Hematopoietic multipotent progenitor cell (in vitro differentiated cells): ENCODE measurements at regions not wholly inside any gene's neighbourhood (a gene's known extent, or its start where the extent isn't known, plus 50 kb on each side); places are given as distances from the start of the nearest gene placed in this dataset.
"Not testable (repeated sequence)": the region's sequence is repeated elsewhere in the genome, so short reads cannot be mapped to it uniquely, and the experiment has no call there.

Experiments used
- DNase-seq, 3 donors: peaks; one replicate each; pipeline ENCODE4 v3.0.0-alpha.2; 2011 to 2015; ENCODE audit warnings: low read depth in 2 of 3, low spot score in 2 of 3

DNA sequence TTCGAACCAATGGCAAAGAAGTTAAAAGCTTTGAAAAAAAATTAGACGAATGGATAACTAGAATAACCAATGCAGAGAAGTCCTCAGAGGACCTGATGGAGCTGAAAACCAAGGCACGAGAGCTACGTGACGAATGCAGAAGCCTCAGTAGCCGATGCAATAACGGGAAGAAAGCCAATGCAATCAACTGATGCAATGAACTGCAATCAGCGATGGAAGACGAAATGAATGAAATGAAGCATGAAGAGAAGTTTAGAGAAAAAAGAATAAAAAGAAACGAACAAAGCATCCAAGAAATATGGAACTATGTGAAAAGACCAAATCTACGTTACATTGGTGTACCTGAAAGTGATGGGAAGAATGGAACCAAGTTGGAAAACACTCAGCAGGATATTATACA is 52.6 kb upstream of the MRPS30 start:
- not testable (repeated sequence) for DNase-seq

DNA sequence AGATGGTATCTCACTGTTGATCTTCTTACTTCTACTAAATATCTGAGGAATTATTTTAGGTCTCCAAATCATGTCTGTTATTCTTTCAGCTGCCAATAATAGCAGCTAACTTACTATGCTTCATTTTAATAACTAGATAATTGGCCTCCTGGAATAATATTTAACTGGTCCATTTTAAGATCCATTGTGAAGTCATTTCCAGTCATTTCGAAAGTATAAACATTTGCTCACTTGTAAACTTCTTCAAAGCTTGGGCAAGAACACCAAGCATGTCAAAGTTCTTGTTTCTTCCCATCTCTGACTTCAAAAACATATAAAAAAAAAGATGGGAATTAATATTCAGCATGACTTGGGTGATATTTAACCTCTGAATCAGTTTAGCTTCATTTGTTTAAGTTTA is 61.4 kb upstream of the MRPS30 start:
- DNase-seq = no peak

DNA sequence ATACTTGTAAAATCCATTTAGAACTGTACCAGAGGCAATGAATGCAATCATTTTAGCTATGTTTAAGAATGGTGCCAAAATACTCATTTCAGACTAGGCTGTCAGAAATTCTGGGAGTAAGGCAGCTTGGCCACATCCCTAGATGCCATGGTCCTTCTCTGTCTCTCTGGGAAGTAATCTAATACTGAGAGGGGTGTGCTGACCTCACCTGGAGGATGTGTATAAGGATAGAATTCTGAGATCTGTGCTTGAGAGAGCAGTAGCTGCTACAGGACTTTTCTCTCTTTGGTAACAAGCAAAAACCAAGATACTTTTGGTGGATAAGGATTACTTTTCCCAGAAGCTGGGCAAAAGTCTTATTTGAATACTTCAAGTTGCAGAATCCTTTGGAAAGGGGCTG is 68.1 kb upstream of the MRPS30 start:
- DNase-seq = no peak

DNA sequence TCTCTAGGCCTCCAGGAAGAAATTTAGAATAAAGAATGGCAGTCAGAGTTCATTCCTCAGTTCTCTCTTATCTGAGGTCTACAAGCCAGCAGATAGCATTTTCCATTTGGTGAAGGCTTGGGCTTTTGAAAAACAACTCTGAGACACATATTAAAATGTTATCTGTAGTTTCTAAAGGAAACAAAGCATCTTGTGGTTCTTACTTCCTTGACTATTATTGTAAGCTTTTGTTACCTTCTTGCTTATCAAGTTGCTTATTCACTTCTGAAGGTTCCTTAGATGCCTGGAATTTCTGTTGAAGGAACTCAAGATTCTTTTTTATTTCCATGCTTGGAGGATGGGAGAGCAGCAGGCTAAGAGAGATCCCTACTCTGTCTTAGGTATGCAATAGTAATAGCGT is 79.2 kb upstream of the MRPS30 start:
- no peak for DNase-seq

DNA sequence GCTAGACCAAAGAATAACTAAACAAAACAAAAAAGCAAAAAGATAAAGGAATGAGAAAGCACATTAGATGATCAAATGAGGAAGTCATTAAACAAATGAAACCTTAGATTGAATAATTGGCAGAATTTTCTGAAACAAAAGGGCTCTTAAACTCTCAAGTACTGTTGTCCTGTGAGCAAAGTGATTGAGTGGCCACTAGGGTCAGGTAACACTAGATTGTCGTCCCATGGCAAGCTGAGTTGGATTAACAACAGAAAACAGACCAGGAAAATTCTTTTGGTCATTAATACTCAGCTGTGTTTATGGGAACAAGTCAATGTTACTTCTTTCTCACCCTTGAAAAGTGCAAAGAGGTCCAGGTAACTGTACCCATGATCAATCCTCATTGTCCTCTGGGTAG is 81.6 kb upstream of the MRPS30 start:
- DNase-seq = no peak

DNA sequence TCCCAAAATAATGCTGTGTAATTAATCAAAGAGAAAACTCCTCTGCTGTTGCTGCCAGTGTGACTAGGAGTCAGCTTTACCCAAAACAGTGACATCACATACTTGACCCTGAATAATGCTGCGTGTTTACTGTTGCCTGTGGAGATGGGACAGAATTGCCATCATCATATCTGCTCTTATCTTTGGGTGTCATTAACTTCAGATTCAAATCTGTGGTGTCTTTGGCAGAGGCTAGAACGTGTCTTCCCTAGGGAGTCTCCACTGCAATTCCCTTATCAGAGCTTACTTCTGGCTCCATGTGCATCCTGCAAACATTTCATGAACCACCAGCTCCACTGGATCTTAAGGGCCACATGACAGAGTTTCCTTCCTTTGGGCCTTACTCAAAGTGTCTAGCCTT is 88.9 kb upstream of the MRPS30 start:
- DNase-seq = no peak

DNA sequence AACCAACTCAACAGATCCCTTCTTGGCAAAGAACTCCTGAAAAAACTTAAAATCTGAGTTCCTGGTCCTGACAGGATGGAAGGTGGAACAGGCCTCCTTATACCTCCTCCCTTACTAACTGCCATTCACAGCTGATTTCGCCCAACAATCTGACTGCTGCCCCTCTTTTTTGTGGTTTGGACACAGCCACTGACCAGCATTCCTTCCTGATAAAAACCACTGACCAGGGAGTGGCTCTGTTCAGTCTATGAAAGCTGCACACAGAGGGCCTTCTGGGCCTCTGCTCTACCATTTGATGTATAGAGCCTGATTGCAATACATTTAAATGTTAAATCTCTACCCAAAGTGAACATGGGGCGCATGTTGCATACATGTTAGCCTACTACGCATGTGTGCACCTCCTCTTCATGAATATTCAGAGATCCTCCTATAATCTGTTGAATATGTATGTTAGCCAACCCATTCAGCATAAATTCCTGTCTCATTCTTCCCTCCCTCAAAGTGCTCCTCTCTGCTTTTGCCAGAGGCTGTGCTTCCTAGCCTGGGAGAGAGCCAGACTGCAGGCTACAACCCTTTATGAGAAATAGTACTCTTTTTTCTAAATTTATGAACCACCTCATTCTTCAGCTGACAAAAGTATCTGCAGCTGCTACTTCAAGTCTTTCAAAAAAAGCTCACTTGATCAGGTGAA is 93.7 kb upstream of the MRPS30 start:
- DNase-seq = no peak

DNA sequence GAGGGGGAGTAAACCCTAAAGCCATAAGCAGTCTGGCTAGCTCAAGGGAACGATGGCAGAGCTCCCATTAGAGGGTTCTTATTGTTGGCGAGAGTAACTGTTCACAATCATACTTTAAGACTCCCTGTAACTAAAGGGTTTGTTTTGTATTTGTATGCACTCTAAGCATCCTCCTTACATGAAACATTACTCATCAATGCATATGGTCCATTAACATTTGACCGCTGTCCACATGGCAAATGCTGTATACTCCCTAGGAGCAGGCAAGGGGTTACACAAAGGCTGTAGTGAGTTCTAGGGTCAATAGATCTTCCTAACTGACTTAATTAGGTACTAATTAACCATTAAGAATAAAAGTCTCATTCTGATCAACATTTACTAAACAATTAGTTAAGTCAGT is 95.3 kb upstream of the MRPS30 start:
- DNase-seq = no peak

DNA sequence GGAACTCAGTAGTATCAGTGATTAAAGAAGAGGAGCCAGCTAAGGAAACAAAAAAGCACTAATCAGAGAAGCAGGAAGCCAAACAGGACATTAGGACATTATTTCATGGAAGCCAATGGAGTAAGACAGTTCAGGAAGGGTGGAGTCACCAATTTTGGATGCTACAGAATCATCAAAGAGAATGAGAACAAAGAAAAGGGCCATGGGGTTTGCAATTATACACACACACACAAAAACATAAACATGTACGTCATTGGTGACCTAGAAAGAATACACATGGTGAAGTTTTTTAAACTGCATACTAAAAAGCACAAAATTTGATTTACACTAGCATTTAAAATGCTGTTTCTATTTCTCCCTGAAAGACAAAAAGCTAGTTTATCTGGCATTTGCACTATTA is 96.8 kb upstream of the MRPS30 start:
- DNase-seq = no peak

DNA sequence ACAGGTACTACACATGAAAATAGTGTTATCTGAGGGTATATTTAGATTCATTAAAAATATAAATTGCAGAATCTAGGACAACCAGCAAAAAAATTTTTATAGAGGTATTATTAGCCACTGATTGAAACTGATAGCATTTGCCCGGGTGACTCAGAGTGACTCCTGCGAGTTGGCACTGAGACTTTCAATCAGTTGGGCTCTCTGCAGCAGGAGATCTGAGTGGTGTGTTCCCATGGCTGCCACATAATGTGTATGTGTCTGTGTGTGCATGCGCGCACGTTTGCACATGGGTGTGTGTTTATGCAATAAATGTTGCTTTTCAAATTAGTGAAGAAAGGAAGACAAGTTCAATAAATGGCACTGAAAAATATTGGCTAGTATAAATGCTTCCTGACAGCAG is 100.1 kb upstream of the MRPS30 start:
- DNase-seq = no peak

DNA sequence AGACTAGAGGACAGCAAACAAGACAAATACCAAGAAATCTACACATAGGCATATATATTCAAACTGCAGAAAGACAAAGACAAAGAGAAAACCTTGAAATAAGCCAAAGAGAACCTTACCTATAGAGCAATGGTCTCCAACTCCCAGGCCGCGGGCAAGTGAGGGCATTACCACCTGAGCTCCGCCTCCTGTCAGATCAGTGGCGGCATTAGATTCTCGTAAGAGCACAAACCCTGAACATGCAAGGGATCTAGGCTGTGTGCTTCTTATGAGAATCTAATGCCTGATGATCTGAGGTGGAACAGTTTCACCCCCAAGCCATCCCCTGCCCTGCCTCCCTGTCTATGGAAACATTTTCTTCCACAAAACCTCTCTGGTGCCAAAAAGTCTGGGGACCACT is 101.0 kb upstream of the MRPS30 start:
- no peak for DNase-seq

DNA sequence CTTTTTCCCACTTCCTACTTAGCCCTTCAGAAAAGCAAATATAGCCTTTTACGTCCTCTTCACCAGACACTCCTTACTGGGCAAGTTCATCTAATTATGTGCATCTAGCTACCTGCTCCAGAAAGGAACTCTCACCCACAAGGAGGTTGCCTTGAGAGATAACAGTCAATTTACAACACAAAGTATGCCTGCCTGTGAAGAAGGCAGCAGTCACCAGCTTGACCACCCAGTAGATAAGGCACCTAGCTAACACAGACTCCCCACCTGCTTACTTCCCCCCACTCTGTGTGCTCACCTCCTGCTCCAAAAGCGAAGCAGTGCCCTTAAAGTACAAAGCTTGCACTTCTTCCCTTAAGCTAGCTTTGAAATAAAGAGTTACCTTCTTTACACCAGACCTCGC is 111.7 kb upstream of the MRPS30 start:
- no peak for DNase-seq

DNA sequence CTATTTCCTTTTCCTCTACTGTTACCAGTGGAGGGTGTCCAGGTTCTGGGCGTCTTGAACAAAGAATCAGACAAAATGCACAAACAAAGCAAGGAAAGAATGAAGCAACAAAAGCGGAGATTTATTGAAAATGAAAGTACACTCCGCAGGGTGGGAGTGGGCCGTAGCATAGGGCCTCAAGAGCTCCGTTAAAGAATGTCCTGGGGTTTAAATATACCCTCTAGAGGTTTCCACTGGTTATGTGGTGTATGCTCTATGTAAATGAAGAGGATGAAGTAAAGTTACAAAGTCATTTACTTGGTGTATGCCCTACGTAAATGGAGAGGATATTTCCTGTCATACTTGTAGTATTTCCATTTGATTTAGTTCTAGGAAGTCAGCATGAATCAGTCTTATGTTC is 113.5 kb upstream of the MRPS30 start:
- no peak for DNase-seq

DNA sequence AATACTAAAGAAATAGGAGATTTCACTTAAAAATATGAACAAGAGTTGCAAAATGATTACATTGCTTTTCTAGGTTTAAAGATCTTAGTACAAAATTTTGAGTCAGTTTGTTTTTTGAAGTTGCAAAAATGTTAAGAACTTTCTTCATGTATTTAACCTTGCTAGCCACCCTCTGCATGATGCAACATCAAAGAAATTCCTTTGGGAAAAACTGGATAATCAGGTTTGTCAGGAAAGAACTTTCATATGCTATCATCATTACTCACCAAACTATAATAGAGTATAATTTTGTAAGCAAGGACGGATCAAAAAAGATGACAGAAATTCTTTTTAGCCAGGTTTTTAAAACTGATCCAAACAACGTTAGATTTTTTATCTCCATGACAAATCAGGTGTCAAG is 116.9 kb upstream of the MRPS30 start:
- DNase-seq = no peak

DNA sequence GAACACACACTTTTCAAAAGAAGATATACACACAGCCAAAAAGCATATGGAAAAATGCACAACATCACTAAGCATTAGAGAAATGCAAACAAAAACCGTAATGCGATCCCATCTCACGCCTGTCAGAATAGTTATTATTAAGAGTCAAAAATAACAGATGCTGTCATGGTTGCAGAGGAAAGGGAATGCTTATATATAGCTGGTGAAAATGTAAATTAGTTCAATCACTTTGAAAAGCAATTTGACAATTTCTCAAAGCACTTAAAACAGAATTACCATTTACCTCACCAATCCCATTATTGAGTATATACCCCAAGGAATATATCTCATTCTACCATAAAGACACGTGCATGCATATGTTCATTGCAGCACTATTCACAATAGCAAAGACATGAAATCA is 126.8 kb upstream of the MRPS30 start:
- no peak for DNase-seq

DNA sequence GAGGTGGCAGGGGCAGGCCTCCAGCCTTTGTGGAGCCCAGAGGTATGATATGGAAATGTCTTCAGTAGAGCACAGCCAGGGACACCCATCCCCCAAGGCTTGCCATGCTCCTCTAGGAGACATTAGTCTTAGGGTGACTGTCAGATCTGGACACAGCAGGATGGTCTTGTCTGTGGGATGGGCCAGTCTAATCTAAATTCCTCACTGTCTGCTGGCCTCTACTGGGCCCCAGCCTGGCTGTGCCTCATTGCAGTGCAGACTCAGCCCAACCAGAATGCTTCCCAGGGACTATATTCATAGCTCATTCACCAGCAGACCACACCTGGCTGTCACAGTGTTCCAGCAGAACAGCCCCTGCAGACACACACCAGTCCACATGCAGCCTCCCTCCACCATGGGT is 129.5 kb upstream of the MRPS30 start:
- DNase-seq = no peak

DNA sequence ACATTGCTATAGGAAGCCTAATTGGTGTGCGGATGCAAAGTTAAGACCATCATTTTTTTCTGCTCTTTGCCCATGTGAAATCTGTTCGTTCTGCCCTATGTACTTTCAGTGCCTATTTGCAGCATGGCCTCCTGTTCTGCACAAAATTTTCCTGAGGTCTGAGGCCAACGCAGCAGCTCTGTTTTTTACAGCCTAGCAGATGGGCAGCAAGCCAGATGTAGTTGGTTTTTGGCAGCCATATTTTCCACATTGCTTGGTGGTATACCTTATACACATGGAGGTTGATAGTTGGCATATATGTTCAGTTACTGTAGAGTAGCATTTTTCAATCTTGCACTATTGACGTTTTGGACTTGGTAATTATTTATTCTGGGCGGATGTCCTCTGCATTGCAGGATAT is 133.5 kb upstream of the MRPS30 start:
- no peak for DNase-seq

DNA sequence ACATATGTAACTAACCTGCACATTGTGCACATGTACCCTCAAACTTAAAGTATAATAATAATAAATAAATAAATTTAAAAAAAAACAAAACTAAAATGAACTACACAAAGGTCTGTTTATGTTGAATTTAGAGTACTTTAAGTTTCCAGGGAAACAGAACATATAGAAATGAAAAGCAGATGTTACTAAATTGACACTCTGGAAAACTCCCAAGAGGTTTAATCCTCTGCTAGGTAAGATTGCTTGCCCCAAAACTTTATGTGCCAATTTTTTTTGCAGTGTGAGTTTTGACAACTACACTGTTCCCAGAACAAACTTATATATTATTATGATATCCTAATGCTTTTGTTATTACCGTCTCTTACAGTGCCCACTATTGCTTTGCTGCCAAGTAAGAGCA is 134.3 kb upstream of the MRPS30 start:
- no peak for DNase-seq

DNA sequence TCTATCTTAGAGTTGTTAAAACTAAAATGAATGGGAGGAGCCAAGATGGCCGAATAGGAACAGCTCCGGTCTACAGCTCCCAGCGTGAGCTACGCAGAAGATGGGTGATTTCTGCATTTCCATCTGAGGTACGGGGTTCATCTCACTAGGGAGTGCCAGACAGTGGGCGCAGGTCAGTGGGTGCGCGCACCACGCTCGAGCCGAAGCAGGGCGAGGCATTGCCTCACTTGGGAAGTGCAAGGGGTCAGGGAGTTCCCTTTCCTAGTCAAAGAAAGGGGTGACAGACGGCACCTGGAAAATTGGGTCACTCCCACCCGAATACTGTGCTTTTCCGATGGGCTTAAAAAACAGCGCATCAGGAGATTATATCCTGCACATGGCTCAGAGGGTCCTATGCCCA is 140.3 kb upstream of the MRPS30 start:
- not testable (repeated sequence) for DNase-seq

DNA sequence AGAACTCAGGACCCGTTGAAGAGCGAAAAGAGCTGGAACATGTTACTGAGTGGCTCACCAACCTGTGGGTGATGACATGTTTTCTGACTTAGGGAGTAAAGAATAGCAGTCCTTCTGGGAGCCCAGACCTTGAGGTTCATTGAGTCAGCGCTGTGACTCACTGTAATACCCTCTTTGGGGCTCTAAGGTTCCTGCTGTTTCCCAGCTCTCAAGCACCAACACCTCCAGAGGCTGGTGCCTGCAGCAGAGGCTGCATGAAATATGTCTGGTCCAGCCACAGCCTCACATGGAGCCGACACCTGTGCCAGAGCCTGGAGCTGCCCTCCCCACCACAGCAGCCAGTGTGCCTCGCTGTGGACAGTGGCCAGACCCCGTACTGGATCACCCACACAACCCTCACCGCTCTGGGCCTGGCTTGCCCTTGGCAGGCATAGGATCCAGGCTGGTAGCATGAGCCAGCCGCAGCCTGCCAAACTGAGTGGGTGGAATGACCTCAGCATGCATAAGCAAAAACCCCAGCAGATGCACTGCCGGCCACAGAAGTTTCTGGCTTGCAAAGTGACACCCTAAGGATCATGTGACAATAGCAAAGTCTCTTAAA is 143.5 kb upstream of the MRPS30 start:
- no peak for DNase-seq

DNA sequence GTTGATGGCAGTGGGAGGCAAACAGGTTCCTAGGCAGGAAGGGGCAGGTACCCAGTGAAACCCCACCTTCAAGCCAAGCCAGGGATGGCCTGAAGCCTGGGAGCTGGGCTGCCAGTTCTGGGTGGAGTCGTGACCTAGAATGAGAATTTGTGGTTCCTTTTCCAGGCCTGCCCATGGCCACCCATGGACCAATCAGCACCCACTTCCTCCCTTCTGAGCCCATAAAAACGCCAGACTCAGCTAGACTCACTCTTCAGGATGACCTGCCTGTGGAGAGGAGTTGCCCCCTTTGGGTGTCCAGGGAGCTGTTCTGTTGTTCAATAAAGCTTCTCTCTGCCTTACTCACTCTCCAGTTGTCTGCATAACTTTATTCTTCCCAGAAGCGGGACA is 144.0 kb upstream of the MRPS30 start:
- no peak for DNase-seq

DNA sequence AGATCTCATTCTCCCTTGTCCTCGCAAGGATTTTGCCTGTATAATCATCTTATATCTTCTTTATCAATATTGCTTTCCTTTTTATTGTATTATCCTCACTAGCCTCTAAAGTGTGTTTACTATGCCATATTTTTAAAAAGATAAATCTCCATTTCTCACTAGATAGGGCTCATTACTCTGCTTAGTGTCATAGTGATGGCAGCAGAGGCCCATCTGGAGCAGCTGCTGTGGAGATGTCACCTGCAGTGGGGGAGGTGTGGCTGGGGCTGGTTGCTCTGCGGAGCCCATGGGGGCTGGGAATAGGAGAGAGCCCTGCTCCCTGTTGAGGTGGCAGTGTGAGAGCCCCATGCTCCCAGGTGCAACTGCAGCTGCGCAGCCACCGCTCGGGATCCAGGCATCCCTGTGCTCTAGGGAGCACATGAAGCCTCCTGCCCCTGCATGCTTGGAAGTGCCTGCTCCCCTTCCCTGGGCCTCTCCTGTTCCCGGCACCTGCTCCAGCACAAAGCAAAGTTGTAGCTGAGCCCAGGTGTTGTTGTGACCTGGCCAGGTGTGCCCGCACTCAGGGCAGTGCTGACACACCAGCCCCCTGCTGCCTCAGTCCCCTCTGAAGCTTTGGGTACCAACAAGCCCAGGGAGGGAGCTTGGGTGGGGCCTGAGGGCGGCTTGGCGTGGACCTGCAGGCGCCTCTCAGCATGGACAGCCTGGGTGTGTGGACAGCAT is 144.6 kb upstream of the MRPS30 start:
- no peak for DNase-seq
